Smooth muscle cell (in vitro differentiated cells): ENCODE measurements at regions not wholly inside any gene's neighbourhood (a gene's known extent, or its start where the extent isn't known, plus 50 kb on each side); places are given as distances from the start of the nearest gene placed in this dataset.

Source experiments
- DNase-seq: peaks from one replicate; lab custom pipeline; 2025; ENCODE audit not compliant: unreplicated experiment; lab: John Stamatoyannopoulos, UW
- H2AFZ ChIP-seq: fragments of 200-600 bp; sonication (generic); 2 replicates; pipeline ENCODE4 v1.6.0; 2016; ENCODE audit warnings: antibody characterized with exemption, low read depth, mild to moderate bottlenecking
- H3F3A ChIP-seq: fragments of 200-600 bp; sonication (generic); 2 replicates; pipeline ENCODE4 v1.6.0; 2017; ENCODE audit warnings: antibody characterized with exemption, low read depth
- H3K27ac ChIP-seq: fragments of 200-600 bp; sonication (generic); 2 replicates; pipeline ENCODE4 v1.5.1; 2016; ENCODE audit warnings: low read depth, mild to moderate bottlenecking
- H3K27me3 ChIP-seq: fragments of 200-600 bp; sonication (generic); 2 replicates; pipeline ENCODE4 v1.6.1; 2016; ENCODE audit warnings: low read depth, mild to moderate bottlenecking
- H3K36me3 ChIP-seq: fragments of 200-600 bp; sonication (generic); 2 replicates; pipeline ENCODE4 v1.5.1; 2016; ENCODE audit warnings: low read depth
- H3K4me1 ChIP-seq: fragments of 200-600 bp; sonication (generic); 2 replicates; pipeline ENCODE4 v1.5.1; 2016; ENCODE audit warnings: low read depth
- H3K4me2 ChIP-seq: fragments of 200-600 bp; sonication (generic); 2 replicates; pipeline ENCODE4 v1.6.0; 2016; ENCODE audit warnings: mild to moderate bottlenecking
- H3K4me3 ChIP-seq: fragments of 200-600 bp; sonication (generic); 2 replicates; pipeline ENCODE4 v1.5.1; 2016; ENCODE audit warnings: mild to moderate bottlenecking
- H3K79me2 ChIP-seq: fragments of 200-600 bp; sonication (generic); 2 replicates; pipeline ENCODE4 v1.6.0; 2016; ENCODE audit warnings: low read depth, mild to moderate bottlenecking
- H3K9ac ChIP-seq: fragments of 200-600 bp; sonication (generic); 2 replicates; pipeline ENCODE4 v1.6.0; 2016; ENCODE audit warnings: low read depth
- H3K9me3 ChIP-seq: fragments of 200-600 bp; sonication (generic); replicated peaks from 2 replicates; pipeline ENCODE4 v1.5.1; 2016; ENCODE audit warnings: low read depth
- H4K20me1 ChIP-seq: fragments of 200-600 bp; sonication (generic); 2 replicates; pipeline ENCODE4 v1.6.0; 2016; ENCODE audit warnings: low read depth
- WGBS: methylation state at CpG from one replicate; pipeline ENCODE4 v1.1.7; 2016; ENCODE audit warnings: low lambda C conversion rate; 5-methylcytosine and 5-hydroxymethylcytosine counted together
- TF ChIP-seq, protein P1 (sequence below): fragments of 200-600 bp; sonication (generic); IDR thresholded peaks from 2 replicates; pipeline ENCODE4 v1.5.1; 2017; ENCODE audit warnings: borderline replicate concordance, mild to moderate bottlenecking, antibody characterized with exemption; ENCODE audit not compliant: insufficient read depth, poor library complexity, severe bottlenecking

DNA sequence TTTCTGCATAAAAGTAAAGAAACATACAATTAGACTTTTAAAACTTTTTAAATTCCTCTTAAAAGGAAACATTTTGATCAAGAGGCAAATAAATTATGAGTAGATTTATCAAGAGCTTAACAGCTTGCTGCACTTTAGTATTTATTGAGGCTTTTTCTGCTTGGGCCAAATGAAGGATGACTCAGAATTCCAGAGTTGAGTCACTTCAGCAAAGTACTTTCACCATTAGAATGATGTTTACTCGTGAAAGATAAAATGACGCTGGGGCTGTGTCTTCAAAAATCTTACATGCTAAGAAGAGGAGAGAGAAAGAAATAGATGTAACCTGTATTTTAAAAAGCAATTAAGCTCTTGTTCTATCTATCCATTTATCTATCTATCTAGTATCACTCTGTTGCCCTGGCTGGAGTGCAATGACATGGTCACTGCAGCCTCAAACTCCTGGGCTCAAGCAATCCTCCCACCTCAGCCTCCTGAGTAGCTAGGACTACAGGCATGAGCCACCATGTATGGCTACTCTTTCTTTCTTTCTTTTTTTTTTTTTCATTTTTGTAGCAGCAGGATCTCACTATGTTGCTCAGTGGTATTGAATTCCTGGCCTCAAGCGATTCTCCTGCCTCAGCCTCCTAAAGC is 75.3 kb upstream of the RIOK3 start:
- TF ChIP-seq, protein P1, sequence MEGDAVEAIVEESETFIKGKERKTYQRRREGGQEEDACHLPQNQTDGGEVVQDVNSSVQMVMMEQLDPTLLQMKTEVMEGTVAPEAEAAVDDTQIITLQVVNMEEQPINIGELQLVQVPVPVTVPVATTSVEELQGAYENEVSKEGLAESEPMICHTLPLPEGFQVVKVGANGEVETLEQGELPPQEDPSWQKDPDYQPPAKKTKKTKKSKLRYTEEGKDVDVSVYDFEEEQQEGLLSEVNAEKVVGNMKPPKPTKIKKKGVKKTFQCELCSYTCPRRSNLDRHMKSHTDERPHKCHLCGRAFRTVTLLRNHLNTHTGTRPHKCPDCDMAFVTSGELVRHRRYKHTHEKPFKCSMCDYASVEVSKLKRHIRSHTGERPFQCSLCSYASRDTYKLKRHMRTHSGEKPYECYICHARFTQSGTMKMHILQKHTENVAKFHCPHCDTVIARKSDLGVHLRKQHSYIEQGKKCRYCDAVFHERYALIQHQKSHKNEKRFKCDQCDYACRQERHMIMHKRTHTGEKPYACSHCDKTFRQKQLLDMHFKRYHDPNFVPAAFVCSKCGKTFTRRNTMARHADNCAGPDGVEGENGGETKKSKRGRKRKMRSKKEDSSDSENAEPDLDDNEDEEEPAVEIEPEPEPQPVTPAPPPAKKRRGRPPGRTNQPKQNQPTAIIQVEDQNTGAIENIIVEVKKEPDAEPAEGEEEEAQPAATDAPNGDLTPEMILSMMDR = no peak
- no peak overlapping the region for H3K4me3 ChIP-seq
- peak overlapping the region; percentile 45 for H3K9ac ChIP-seq
- no peaks in the 10 kb centered on the region for H3K36me3 ChIP-seq
- H3K27ac ChIP-seq = peak overlapping the region; percentile 88
- DNase-seq = no peak
- no peaks in the 10 kb centered on the region for H3K9me3 ChIP-seq
- H3K4me1 ChIP-seq = peaks cover 10% of the 10 kb centered on the region
- 6% methylated on average over 3 of the region's 3 CpGs for WGBS
- no peaks in the 10 kb centered on the region for H3K79me2 ChIP-seq
- no peak overlapping the region for H2AFZ ChIP-seq
- H3K4me2 ChIP-seq = peak overlapping the region; percentile 79
- peaks cover 12% of the 10 kb centered on the region for H3F3A ChIP-seq
- H3K27me3 ChIP-seq = no peaks in the 10 kb centered on the region
- no peaks in the 10 kb centered on the region for H4K20me1 ChIP-seq

DNA sequence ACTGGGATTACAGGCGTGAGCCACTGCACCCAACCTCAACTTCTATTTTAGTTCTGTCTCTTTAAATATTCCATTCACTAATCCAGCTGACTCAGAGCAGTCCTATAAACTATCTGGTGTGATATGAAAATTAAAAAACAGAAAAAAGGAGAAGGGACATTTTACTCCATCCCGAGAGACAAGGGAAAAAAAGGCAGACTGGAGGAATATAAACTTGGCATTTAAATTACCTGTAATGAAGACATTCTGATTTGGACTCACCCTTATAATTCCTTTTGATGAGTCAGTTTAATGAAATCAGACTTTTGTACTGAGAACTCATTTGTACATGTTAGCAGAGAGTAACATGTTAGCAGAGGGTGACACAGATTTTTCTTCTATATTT is 74.8 kb upstream of the RIOK3 start:
- H3F3A ChIP-seq = peaks cover 12% of the 10 kb centered on the region
- TF ChIP-seq, protein P1 = no peak
- H3K27me3 ChIP-seq = no peaks in the 10 kb centered on the region
- no peaks in the 10 kb centered on the region for H3K79me2 ChIP-seq
- peak overlapping the region; percentile 79 for H3K4me2 ChIP-seq
- peaks cover 10% of the 10 kb centered on the region for H3K4me1 ChIP-seq
- DNase-seq = no peak
- 23% methylated on average over 2 of the region's 2 CpGs for WGBS
- no peak overlapping the region for H3K4me3 ChIP-seq
- peak overlapping the region; percentile 45 for H3K9ac ChIP-seq
- peak overlapping the region; percentile 88 for H3K27ac ChIP-seq
- no peaks in the 10 kb centered on the region for H3K36me3 ChIP-seq
- H4K20me1 ChIP-seq = no peaks in the 10 kb centered on the region
- H2AFZ ChIP-seq = no peak overlapping the region
- H3K9me3 ChIP-seq = no peaks in the 10 kb centered on the region

DNA sequence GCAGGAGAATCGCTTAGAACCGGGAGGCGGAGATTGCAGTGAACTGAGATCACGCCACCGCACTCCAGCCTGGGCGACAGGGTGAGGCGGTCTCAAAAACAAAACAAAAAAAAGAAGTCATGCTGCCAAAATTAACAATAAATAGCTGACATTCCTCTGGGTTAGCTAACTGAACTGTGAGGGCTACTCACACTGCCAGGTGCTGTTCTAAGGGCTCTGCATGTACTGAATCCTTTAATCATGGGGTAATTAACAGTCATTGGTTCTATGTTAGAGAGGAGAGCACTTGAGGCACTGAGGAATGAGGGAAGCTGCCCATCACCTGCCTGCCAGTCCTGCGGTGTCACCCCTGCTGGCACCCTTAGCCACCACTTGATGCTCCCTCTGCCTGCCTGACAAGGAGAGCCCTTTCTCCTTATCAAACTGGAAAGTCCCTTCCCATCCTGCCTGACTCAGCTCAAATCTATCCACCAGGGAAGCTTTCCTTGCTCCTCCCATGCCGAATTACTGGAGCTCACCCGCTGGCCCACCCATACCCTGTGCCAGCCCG is 73.0 kb upstream of the RIOK3 start:
- Histone ChIP-seq H3K9ac (peak overlapping the region; percentile 33), H4K20me1 (no peaks in the 10 kb centered on the region), H3F3A (peaks cover 12% of the 10 kb centered on the region), H3K79me2 (no peaks in the 10 kb centered on the region), H3K27ac (peak overlapping the region; percentile 61), H3K4me3 (no peak overlapping the region), H3K4me2 (no peak overlapping the region), H3K27me3 (no peaks in the 10 kb centered on the region), H3K4me1 (peaks cover 10% of the 10 kb centered on the region), H3K9me3 (no peaks in the 10 kb centered on the region), H3K36me3 (no peaks in the 10 kb centered on the region), H2AFZ (no peak overlapping the region)
- TF ChIP-seq, protein P1 = no peak
- DNase-seq = no peak
- 81% methylated on average over 11 of the region's 11 CpGs for WGBS

DNA sequence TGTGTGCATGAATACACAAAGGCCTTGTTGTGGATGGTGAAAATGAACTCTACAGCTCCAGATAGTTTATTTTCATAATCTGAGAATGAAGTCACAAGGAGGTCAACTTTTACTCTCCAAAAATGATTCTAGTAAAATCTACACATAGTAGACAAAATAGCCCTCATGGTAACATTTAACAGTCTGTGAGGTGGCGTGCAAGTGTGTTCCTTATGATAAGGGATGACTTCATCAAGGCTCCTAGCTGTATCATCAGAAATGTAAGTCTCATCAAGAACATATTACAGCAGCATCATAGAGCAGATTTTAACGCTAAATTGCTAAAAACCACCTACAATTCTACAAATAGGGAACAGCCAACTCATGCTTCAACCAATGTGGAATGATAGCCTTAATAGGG is 72.3 kb upstream of the RIOK3 start:
- H4K20me1 ChIP-seq = no peaks in the 10 kb centered on the region
- DNase-seq = no peak
- H3K4me1 ChIP-seq = peaks cover 10% of the 10 kb centered on the region
- peak overlapping the region; percentile 33 for H3K9ac ChIP-seq
- no peaks in the 10 kb centered on the region for H3K79me2 ChIP-seq
- H3K27ac ChIP-seq = peak overlapping the region; percentile 61
- TF ChIP-seq, protein P1 = no peak
- WGBS = 43% methylated on average over 2 of the region's 2 CpGs
- peaks cover 12% of the 10 kb centered on the region for H3F3A ChIP-seq
- no peak overlapping the region for H3K4me3 ChIP-seq
- no peak overlapping the region for H2AFZ ChIP-seq
- no peaks in the 10 kb centered on the region for H3K27me3 ChIP-seq
- H3K36me3 ChIP-seq = no peaks in the 10 kb centered on the region
- H3K9me3 ChIP-seq = no peaks in the 10 kb centered on the region
- H3K4me2 ChIP-seq = no peak overlapping the region
